GM19372 (cell line): ENCODE measurements at regions not wholly inside any gene's neighbourhood (a gene's known extent, or its start where the extent isn't known, plus 50 kb on each side); places are given as distances from the start of the nearest gene placed in this dataset.

ENCODE experiments used
- ATAC-seq: cut with Tn5 transposase; IDR thresholded peaks from one replicate; pipeline ENCODE4 v1.9.1; 2021; ENCODE audit warnings: mild to moderate bottlenecking, low read depth, moderate library complexity; ENCODE audit not compliant: unreplicated experiment

DNA sequence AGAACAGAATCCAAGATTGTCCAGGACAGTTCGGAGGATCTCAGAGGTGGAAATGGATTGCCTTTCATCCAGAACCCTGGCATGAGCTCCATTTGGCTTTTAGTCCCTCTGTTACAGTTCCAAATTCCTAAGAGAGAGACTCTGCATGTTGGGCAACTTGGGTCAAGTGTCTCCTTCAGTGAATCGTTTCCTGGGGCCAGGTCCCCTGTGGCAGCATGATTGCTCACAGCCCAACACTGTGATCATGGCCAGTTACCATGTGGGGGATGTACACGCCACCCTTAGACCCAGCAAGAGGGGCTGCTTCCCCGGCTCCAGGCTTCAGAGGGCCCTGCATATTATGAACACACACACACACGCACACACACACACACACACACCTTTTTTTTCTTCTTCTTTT, 118.6 kb upstream of the GLI2 start:
- no peak for ATAC-seq

DNA sequence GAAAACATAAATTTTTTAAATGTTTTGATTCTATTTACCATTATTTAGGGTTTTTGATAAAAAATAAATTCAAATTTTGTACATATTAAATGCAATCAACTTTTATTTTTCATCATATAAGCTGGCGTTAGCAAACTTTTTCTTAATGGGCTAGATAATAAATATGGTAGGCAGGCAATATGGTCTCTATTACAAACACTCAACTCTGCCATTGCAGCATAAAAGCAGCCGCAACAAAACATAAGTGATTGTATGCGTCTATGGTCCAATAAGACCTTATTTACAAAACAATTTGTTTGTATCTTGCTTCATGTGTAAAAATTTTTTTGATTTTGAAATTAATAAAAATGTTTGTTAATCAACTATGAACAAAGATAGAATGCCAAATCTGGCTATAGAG, 116.8 kb upstream of the GLI2 start:
- ATAC-seq = no peak

DNA sequence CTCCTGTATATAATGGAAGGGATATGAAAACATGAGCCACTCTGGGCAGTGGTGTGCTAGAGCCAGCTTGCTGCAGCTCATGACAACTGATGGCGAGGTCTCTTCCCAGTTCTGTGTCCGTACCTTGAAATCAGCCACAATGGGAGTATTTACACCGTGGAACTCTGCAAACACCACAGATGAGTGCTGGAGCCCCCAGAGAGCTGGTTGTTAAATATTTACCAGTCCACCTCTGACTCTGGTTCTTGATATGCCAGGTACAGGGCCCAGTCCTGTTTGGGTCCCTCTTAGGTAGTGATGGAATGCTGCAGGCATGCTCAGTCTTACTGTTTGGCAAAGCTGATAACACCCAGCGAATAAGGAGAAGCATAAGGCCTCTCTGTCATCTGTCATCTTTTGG, 116.1 kb upstream of the GLI2 start:
- ATAC-seq = no peak

DNA sequence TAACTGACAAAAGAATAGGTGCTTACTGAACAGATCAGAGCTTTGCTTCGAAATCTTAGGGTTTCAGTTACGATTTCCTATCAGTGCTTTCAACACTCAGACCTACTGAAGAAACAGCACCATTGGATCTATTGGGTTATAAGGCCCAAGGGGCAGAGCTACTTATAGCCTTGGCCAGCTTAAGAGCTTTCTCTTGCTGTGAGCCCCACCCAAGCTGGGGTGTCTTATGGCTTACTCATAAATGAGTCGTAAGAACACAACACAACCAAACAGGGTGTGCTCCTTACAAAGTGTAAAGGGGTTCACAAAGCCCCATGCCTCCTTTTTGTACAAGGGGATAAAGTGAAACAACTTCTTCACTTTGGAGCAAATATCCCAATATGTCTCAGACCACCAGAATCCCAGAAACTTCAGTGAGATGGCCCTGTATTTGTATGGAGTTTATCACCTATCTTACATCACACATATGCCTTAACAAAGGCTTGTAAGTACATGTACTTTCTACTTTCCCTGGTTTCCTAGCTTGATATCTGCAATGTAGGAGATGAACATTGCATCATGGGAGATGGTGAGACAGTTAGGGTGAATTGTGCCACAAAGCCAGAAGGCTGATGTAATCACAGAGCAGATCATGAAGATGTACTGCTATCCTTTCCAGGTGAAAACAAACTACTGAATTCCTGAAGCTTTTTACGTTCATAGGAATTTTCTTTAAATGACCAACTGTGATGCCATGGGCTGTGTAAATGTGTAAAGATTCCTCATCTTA, 115.5 kb upstream of the GLI2 start:
- no peak for ATAC-seq

DNA sequence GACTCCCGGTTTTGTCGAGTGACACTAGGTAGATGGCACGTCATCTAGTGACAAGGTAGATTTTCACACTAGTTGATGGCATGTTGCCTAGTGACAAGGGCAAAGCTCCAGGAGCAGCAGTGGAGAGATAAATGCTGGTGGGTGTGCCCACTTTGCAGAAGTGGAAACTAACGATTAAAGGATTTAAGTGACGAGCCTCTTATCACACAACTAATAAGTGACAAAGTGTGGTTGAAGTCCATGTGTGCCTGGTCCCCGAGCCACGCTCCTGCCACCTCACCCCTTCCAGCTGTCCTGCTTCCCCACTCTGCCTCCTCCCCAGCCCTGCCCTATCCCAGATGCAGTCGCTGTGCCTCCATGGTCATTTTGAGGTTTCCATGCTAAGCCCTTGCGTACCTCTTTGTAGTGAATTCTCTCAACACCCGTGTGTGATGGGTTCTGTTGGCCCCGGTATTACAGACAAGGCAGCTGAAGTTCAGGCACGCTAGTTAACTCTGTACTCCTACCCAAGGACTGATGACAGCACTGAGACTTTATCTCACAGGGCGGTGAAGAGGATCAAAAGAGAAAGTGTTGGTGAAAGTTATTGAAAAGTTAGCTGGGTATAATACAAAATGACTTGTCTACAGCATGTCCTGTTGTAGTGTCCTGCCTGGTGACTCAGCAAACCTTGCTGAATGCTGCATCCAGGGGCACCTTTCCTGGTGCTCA, 113.4 kb upstream of the GLI2 start:
- no peak for ATAC-seq

DNA sequence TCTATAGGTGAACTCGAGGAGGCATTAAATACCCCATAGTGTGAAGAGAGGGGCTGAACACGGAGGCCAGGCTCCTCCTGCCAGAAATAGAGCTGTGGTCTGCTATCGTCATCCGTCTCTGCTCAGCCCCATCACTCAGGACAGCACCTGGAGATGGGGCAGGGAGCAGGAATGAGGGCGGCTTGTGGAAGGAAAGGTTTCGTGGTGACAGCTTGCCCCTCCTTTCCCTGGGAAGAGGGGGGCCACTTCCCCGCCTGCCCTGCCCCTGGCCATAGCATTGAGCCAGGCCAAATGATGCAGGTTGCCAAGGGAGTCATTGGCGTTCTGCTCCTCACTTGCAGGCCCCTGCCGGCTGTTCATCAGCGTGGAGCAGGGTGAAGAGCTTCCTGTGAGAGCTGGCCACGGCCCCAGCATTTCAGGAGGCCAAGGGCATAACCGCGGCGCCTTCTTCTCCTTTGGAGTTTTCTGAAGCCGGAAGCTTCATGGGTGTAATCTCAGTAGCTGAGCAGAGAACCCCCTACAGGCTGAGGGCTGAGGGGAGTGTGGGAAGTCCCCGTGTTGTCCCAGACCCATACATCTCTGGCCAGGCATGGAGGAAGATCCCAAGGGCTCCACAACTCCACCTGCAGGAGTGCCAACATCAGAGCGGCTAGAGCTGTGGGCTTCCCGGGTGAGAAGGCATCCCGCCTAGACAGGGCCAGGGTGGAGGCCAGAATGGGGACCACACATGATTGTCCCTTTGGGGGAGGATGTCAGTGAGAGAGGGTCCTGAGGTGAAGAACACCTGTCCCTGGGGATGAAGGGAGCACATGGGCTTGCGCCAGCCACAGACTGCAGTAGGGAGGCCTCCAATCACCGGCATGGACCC, 112.5 kb upstream of the GLI2 start:
- no peak for ATAC-seq

DNA sequence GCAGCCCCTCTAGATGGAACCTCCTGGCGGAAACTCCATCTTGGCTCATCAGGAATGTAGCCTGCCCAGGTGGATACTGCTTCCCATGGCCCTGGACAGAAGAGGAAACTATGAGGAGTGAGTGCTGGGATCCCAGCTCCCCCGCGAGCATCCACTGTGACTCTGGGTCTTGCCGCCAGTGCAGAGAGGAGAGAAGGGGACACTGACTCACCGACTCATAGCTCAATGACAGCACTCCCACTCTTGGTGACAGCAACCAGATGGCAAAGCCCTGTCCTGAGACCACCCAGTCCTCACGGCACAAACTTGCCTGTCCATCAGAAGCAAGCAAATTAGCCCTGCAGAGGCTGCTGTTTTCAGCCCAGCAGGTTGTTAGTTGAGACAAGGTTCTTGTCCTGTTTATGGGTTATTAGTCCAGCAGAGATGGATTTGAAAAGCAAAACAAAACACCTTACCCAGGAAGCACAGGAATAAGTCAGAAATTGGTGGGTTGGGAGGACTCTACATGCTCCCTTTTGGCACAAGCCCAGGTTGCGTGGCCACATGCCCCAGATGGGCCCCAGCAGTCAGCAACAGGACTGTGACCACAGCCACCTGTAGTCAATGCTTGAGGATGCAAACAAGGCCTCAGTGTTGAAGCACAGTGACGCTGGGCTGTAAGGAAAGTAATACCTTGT, 111.5 kb upstream of the GLI2 start:
- ATAC-seq = no peak

DNA sequence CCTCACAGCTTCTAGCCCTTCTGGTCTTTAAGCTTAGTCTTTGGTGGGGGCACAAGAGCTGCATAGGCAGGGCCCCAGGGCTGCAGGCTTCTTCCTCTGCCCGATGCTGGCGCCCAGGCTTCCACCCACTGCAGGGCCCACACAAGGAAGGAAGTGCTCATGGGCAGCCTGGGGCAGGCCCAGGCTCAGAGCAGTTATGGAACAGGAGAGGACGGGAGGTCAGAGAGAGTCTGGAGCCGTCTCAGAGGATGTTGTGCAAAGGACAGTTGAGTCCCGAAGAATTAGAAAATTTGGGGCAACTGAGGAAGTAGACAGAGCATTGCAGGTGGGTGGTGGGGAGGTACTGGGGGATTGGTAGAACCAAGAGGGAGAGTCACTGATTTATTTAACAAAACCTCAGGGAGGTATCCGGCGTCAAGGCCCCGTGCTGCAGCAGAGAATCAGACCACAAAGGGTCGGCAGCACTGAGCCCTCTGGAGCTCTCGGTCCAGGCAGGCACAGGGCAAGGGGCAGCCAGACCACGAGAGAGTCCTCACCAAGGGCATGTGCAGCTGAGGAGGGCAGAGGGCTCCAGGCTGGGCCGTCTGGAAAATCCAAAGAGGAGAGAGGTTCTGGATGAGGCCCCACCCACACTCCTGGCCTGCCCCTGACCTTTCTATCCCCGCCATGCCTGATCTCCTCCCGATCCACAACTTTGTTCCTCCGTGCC, 110.8 kb upstream of the GLI2 start:
- no peak for ATAC-seq

DNA sequence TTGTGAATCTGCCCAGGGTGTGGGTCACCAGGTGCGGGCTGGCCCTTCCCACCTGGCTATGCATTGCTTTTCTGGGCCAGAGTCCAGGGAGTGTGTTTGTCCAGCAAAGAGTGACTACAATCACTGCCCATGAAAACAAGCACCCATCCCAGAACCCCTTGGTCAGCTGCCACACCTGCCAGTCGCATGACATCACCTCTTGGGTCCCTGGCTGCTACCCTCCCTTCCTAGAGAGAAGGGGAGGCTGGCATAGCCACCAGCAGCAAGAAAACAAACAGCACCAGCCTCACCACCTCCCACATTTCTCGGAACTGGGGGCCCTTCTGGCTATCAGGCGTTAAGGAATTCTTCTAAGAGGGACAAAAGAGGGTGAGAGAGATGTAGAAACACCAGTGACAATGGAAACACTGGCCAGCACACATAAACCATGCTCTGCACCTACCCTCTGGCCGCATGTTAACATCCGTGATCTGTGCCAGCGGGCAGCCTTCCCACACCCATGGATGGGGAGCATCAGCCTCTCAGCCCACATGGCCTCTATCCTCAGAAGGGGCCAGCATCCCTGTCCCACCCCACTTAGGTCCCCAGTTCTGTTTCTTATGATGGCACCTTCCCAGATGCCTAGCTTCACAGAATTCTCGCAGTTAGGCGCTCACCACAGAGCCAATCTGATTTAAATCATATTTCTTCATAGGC, 109.7 kb upstream of the GLI2 start:
- no peak for ATAC-seq

DNA sequence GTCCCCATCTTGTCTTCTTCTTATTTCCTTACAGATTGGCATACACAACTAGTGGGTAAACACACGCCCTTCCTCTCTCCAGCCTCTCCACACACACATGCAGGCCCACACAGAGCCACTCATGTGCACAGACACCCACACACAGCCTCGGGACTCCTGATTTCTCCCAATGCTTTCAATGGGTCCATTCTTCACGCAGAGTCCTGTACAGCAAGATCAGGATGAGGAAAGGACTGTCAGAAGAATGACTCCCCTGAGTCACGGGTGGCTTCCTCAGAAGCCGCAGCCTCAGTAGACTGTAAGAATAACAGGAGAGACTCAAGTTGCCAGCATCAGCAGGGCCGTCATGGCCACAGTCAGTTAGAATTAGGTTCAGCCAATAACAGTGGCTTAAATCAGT, 109.1 kb upstream of the GLI2 start:
- no peak for ATAC-seq

DNA sequence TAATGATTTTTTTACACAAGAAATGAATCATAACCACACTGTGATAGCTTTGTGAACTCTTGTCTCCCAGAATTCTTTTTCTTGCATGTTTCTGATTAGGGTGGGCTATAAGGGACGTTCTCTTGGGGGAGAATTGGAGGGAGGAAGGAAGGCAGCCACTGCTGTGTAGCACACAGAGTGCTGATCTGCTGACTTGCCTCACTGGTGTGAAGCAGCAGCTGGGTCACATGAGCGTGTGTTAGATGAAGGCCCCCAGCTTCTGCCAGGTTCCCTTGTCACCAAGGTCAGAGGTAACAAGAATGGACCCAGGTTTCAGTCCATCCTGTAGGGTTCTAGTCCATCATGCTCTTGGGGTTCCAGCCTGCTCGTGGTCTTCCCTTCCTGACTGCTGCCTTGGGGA, 107.4 kb upstream of the GLI2 start:
- ATAC-seq = no peak

DNA sequence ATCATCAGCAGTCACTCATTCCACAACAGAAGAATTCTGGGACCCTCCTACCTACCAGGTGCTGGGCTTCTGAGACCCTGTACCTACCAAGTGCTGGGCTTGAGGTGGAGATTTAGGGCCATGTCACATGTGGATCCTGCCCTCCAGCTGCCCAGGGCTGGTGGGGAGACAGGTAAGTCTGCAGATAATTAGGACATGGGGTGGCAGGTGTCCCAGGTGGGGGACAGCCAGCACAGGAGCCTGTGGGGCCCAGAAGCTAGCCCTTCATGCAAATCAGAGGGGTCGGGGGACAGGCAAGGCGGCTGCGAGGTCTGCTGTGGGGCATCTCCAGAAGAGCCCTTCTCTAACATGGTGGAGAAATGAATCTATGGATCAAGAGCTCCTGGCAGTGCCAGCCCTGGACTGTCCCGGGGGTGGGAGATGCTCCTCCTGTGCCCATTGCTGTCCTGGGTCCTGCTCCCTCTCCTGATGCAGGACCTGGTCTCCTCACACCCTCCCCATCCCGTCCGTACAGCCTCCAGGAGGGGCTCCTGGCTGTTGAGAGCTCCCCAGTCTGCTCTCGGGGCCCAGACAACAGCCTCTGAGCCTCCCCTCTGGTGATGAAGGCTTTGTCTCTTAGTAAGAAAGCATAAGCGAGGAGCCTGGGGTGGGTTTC, 106.3 kb upstream of the GLI2 start:
- ATAC-seq = no peak

DNA sequence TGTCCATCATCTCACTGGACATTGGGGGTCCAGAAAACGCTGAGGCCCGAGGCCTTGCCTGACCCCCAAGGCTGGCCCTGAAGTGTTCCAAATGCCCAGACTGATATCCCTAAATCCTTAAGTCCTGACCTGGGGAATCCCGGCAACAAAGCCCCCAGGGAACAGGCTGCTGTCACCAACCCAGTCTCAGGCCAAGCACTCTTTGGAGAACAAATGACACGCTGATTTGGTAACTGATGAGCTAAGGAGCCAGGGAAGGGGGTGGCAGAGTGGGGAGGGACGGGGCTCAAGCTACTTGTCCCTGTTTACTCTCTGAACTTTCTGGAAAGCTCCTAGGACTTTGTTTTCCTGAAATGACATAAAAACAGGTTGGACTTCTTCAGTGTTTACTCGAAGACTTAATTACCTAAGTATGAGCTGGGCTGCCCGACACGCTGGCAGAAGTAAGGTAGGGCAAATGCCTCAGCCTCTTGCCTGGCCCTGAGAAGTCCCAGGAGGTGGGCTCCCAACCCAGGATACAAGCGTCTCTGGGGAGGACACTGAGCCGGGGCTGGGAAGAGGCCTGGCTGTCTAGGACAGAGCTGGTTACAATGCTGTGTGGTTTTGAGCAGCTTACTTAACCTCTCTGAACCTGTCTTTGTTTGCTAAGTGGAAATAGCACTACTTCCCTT, 105.5 kb upstream of the GLI2 start:
- no peak for ATAC-seq

DNA sequence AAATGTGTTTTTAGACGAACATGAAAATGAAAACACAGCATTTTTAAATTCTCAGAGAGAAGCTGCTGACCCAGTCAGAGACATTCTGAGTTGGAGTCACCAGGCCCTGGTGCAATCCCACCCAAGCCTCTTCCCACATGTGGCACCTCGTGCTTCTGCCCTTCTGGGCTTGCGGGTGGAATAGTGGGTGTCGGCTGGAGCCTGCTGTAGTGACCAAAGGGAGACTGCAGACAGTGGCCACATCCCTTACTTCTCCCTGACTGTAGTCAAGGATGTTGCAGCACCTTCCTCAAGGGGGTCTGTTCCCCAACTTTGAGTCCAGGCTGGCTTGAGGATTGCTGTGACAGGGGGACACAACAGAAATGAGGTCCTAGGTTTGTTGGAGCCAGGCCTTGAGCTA, 104.4 kb upstream of the GLI2 start:
- no peak for ATAC-seq

DNA sequence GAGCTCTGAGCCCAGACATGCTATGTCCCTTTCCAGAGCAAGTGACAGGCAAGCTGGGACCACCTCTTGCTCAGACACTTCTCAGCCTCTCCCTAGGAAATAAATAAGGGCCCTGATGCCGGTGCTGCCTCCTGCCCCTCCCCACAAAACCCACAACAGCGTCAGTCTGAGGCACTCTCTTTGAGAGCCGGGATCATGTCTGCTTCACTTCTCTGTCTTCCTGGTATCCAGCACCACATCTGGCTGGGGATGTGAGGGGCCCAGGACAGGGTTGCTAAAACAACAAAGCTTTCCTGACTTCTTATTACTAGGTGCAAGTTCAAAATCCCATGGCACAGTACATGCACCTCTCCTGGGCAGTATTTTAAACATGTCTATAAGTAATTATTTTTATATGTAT, 103.9 kb upstream of the GLI2 start:
- ATAC-seq = no peak

DNA sequence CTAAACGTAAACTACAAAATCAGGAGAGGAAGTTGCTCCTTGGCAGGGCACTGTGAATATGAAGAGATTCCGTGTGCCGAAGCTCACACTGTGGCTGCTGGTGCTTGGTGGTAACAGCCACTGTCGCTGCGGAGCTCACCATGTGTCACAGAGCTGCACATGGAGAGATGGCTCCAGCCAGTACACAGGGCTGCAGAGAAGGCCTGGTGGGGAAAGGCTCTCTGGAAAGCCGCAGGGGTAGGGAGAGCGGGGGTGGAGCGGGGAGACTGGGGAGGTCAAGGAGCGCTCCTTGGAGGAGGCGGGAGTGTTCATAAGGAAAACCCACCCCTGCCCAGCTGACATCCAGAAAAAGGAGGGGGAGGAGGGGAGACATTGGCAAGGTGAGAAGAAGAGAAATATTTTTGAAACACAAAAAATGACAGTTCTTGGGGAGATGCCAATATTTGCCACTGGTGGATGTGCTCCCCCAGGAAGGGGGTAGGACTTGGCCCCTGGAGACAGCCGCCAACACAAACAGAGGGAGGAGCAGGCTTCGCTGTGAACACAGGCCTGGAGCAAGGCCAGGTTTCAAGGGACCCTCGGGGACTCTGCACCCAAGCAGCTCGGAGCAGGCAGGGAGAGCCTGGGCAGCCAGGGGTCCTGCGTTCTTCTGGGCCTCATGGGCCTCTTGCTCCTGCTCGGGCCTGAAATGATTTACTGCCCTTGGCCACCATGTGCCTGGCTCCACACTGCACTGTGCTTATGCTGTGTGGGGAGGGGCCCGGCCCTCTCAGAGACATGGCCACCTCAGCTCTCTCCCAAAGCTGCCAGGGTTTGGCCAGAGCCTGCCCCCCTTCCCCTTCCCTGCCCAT, 102.6 kb upstream of the GLI2 start:
- no peak for ATAC-seq

DNA sequence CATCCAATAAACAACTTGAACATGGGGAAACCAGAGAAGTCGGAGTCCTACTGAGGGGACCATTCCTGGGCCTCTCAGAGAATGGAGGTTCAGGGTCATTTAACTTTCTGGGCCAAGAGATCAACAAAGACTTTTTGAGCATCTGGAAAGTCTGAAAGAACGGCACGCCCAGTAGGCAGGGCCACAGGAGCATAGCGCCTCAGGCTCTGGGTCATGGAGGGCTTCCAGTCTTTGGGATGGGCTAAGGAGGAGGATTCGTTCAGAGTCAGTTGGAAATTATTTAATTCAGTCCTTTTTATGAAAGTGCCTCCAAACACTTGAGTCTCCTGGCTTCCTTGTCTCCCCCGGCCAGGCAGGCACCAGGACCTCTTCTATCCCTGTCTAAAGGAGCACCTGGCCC, 101.1 kb upstream of the GLI2 start:
- no peak for ATAC-seq

DNA sequence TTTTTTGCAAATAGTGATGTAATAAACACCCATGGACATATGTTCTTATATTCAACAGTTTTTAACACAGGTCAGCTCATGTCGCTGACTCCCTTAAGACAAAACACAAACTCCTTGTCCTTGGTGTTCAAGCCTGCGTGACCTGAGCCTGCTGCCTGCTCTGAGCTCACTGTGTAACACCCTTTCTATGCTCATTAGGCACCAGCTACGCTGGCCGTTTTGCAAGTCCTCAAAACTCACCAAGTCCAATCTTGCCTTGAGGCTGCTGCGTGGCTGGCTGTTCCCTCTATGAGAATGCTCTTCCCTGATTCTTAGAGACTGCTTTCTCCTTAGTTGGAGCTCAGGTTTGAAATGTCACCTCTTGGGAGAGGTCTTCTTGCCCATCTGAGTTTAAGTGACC, 100.5 kb upstream of the GLI2 start:
- no peak for ATAC-seq
